ENCODE measurements at regions not wholly inside any gene's neighbourhood (a gene's known extent, or its start where the extent isn't known, plus 50 kb on each side); places are given as distances from the start of the nearest gene placed in this dataset.
"Not testable (repeated sequence)": the region's sequence is repeated elsewhere in the genome, so short reads cannot be mapped to it uniquely, and the experiment has no call there.

GRCh38 chr3:110479731-110480130, 591.9 kb upstream of the NECTIN3 start:
- no peak for DNase-seq (ENCODE audit: low read depth)

GRCh38 chr3:110485389-110485788, 586.2 kb upstream of the NECTIN3 start:
- no peak for DNase-seq (ENCODE audit: low read depth)

GRCh38 chr3:110487840-110488239, 583.8 kb upstream of the NECTIN3 start:
- no peak for DNase-seq (ENCODE audit: low read depth)

GRCh38 chr3:110491413-110491812, 580.2 kb upstream of the NECTIN3 start:
- no peak for DNase-seq (ENCODE audit: low read depth)

GRCh38 chr3:110492876-110493275, 578.7 kb upstream of the NECTIN3 start:
- no peak for DNase-seq (ENCODE audit: low read depth)

GRCh38 chr3:110493438-110494092, 578.1 kb upstream of the NECTIN3 start:
- DNase-seq (ENCODE audit: low read depth) = no peak

GRCh38 chr3:110494093-110494490, 577.5 kb upstream of the NECTIN3 start:
- no peak for DNase-seq (ENCODE audit: low read depth)

GRCh38 chr3:110494728-110495127, 576.9 kb upstream of the NECTIN3 start:
- no peak for DNase-seq (ENCODE audit: low read depth)

- DNase-seq (ENCODE audit: low read depth) = no peak
Observed at GRCh38 chr3:110495201-110495927, 576.3 kb upstream of the NECTIN3 start.

- no peak for DNase-seq (ENCODE audit: low read depth)
Observed at GRCh38 chr3:110504401-110504800, 567.2 kb upstream of the NECTIN3 start.

GRCh38 chr3:110504901-110505300, 566.7 kb upstream of the NECTIN3 start:
- no peak for DNase-seq (ENCODE audit: low read depth)

- DNase-seq (ENCODE audit: low read depth) = no peak
Observed at GRCh38 chr3:110506890-110507289, 564.7 kb upstream of the NECTIN3 start.

GRCh38 chr3:110507570-110507969, 564.0 kb upstream of the NECTIN3 start:
- DNase-seq (ENCODE audit: low read depth) = not testable (repeated sequence)

- no peak for DNase-seq (ENCODE audit: low read depth)
Observed at GRCh38 chr3:110512961-110513360, 558.7 kb upstream of the NECTIN3 start.

GRCh38 chr3:110518031-110518430, 553.6 kb upstream of the NECTIN3 start:
- no peak for DNase-seq (ENCODE audit: low read depth)

- no peak for DNase-seq (ENCODE audit: low read depth)
Observed at GRCh38 chr3:110519071-110519470, 552.5 kb upstream of the NECTIN3 start.

GRCh38 chr3:110521019-110521418, 550.6 kb upstream of the NECTIN3 start:
- no peak for DNase-seq (ENCODE audit: low read depth)

GRCh38 chr3:110525558-110526064, 546.0 kb upstream of the NECTIN3 start:
- DNase-seq (ENCODE audit: low read depth) = not testable (repeated sequence)

- no peak for DNase-seq (ENCODE audit: low read depth)
Observed at GRCh38 chr3:110526777-110527727, 544.6 kb upstream of the NECTIN3 start.

- DNase-seq (ENCODE audit: low read depth) = no peak
Observed at GRCh38 chr3:110528305-110529121, 543.1 kb upstream of the NECTIN3 start.

- no peak for DNase-seq (ENCODE audit: low read depth)
Observed at GRCh38 chr3:110530902-110531301, 540.7 kb upstream of the NECTIN3 start.
